NCI-H1694 treated with DMSO at 0.1 percent for 48 hours (cell line): ENCODE measurements at regions not wholly inside any gene's neighbourhood (a gene's known extent, or its start where the extent isn't known, plus 50 kb on each side); places are given as distances from the start of the nearest gene placed in this dataset.
A peak's percentile ranks its signal among the peaks of the same experiment; 100 is the strongest.
"Not testable (repeated sequence)": the region's sequence is repeated elsewhere in the genome, so short reads cannot be mapped to it uniquely, and the experiment has no call there.

Experiments
- DNase-seq: peaks from one replicate; lab custom pipeline; 2025; lab: John Stamatoyannopoulos, UW

- peak; percentile 24 for DNase-seq
Measured at GRCh38 chr10:111598433-111599059, 521.7 kb downstream of the ADRA2A start.

GRCh38 chr10:111599943-111600342 is 523.1 kb downstream of the ADRA2A start:
- no peak for DNase-seq

GRCh38 chr10:111600772-111601171 is 523.9 kb downstream of the ADRA2A start:
- DNase-seq, result no peak

DNA sequence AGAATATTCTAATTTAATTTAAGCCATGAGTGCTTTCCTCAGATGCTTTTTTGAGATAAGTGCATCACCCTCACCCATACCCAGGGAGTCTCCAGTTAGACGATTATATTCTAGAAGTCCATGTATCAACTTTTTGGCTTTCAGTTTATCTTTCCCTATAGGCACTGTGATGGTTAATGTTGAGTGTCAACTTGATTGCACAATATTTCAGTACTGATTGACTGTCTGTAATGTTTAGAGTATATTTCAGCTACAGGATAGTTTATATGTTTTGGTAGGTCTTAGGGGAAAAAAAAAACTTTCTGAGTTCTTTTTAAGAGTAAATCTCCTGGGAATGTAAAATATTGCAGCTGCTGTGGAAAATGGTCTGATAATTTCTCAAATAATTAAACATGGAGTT is 535.4 kb downstream of the ADRA2A start:
- DNase-seq, result no peak

- DNase-seq, result no peak
Measured at GRCh38 chr10:111634191-111634590, 549.4 kb downstream of the GPAM start.

DNA sequence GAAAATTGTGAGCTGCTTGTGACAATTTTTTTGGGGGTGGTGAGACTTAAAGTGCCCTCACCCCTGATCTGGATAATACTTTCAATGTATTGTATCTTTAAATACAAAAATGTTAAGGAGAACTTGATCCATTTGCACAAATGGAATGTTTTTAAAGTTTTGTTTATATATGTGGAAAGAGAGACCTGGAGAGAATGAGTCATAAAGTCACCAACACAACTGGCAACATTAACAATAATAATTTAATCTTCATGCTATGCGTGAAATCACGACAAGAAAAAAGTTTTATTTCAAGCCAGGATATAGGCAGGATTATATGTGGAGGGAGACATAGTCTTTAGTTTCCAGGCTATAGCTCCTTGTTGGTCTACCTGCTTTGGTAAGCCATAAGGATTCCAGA is 537.5 kb downstream of the GPAM start:
- DNase-seq, result no peak

- no peak for DNase-seq
Measured at GRCh38 chr10:111648046-111648445, 535.5 kb downstream of the GPAM start.

- DNase-seq, result not testable (repeated sequence)
Measured at GRCh38 chr10:111649080-111649479, 534.5 kb downstream of the GPAM start.

DNA sequence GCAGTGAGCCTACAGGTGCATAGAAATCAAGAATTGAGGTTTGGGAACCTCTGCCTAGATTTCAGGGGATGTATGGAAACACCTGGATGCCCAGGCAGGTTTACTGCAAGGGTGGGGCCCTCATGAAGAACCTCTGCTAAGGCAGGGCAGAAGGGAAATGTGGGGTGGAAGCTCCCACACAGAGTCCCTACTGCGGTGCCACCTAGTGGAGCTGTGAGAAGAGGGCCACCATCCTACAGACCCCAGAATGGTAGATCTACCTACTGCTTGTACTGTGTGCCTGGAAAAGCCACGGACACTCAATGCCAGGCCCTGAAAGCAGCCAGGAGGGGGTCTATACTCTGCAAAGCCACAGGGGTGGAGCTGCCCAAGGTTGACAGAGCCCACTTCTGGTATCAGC is 533.5 kb downstream of the GPAM start:
- no peak for DNase-seq

- DNase-seq, result no peak
Measured at GRCh38 chr10:111656066-111656465, 527.5 kb downstream of the GPAM start.

GRCh38 chr10:111677759-111678158 is 505.8 kb downstream of the GPAM start:
- no peak for DNase-seq

DNA sequence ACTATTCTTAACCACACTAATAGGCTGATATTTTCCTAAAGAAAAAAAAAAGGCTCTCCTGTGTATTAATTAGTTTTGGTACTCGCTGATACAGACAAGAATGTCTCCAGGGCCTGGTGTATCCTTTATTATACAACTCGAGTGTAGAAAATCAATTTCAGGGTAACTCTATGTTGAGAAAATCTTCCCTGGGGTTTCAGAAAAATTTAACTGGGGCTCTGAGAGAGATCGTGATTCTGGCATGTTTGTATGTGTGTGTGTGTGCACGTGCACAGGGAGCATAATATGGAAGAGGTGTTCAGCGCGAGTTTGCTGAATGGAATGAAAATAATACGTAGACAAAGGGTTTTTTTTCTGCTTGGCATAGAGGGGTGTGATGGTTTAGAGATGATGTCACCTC is 496.8 kb downstream of the GPAM start:
- no peak for DNase-seq

GRCh38 chr10:111698711-111699110 is 484.9 kb downstream of the GPAM start:
- no peak for DNase-seq

DNA sequence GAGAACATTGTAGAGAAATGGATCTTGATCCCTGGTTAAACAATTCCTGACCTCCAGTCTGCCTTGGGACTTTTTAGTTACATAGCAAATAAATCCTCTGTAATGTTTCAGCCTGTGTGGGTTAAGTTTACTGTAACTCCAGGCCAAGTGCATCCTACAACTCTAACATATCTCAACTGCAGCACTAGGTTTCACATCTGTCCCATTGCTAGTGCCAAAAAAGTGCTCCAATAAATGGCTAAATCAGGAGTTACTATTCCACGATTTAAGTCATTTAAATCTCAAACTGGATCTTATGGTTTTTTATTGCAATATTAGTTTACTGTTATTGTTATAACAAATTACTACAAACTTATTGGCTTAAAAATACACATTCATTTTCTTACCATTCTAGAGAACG is 479.6 kb downstream of the GPAM start:
- no peak for DNase-seq

DNA sequence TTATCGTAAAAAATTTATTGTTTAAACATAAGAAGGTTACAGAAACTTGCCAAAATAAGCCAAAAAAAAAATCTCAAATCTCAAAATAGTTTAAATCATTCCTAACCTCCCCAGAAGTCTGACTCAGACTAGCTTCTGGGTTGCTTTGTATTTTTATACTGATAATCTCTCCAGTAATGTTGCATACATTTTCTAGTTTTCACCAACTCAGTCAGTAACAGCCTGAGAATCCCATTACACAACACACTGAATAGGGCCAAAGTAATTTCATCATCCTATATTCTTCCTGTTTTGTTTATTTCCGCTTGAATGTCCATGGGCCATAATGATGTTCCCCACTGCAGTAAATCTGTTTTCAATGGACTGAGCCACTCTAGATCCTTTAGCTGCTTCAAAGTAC is 478.5 kb downstream of the GPAM start:
- DNase-seq, result no peak

- DNase-seq, result no peak
Measured at GRCh38 chr10:111706331-111706730, 477.2 kb downstream of the GPAM start.

- DNase-seq, result no peak
Measured at GRCh38 chr10:111707076-111707475, 476.5 kb downstream of the GPAM start.

GRCh38 chr10:111709603-111710002 is 474.0 kb downstream of the GPAM start:
- no peak for DNase-seq

GRCh38 chr10:111716032-111716431 is 467.5 kb downstream of the GPAM start:
- no peak for DNase-seq

DNA sequence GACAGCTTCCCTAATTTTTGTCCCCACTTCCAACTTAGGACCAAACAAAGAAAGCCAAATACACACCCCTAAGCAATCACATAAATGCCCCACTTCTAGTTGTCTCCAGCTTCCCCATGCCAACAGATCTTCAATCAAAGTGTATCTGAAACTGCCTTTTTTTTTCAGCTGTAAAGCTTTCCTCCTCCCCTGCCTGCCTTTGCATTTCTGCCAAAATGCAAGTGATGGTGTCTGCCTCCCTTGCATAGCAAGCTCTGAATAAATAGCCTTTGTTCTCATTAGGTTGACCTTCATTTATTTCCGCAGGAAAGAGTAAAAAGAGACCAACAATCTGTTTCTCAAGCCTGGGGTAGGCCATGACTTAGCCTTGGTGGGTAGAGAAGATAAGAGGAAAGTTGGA is 459.4 kb downstream of the GPAM start:
- DNase-seq, result no peak

- no peak for DNase-seq
Measured at GRCh38 chr10:111725050-111725449, 458.5 kb downstream of the GPAM start.

GRCh38 chr10:111732166-111732785 is 451.3 kb downstream of the GPAM start:
- DNase-seq, result no peak

- DNase-seq, result no peak
Measured at GRCh38 chr10:111739125-111739873, 444.3 kb downstream of the GPAM start.

GRCh38 chr10:111739874-111740139 is 443.8 kb downstream of the GPAM start:
- no peak for DNase-seq
